Hepatocyte (in vitro differentiated cells): ENCODE measurements at regions not wholly inside any gene's neighbourhood (a gene's known extent, or its start where the extent isn't known, plus 50 kb on each side); places are given as distances from the start of the nearest gene placed in this dataset.

Experiments used
- DNase-seq: peaks from one replicate; pipeline ENCODE4 v3.0.0-alpha.2; 2016; ENCODE audit warnings: low spot score
- H2AFZ ChIP-seq: fragments of 200-600 bp; sonication (generic); 2 replicates; pipeline ENCODE4 v1.6.0; 2016; ENCODE audit warnings: antibody characterized with exemption, mild to moderate bottlenecking
- H3K27ac ChIP-seq: fragments of 200-600 bp; sonication (generic); 2 replicates; pipeline ENCODE4 v1.5.1; 2016; ENCODE audit warnings: mild to moderate bottlenecking
- H3K27me3 ChIP-seq: fragments of 200-600 bp; sonication (generic); 2 replicates; pipeline ENCODE4 v1.6.1; 2016
- H3K36me3 ChIP-seq: fragments of 200-600 bp; sonication (generic); replicated peaks from 2 replicates; pipeline ENCODE4 v1.5.1; 2016; ENCODE audit warnings: low read depth; ENCODE audit not compliant: insufficient read depth
- H3K4me1 ChIP-seq: fragments of 200-600 bp; sonication (generic); 2 replicates; pipeline ENCODE4 v1.5.1; 2016; ENCODE audit warnings: mild to moderate bottlenecking, moderate library complexity; ENCODE audit not compliant: insufficient read depth
- H3K4me2 ChIP-seq: fragments of 200-600 bp; sonication (generic); 2 replicates; pipeline ENCODE4 v1.6.0; 2016
- H3K4me3 ChIP-seq: fragments of 200-600 bp; sonication (generic); 2 replicates; pipeline ENCODE4 v1.5.1; 2016; ENCODE audit warnings: mild to moderate bottlenecking
- H3K79me2 ChIP-seq: fragments of 200-600 bp; sonication (generic); 2 replicates; pipeline ENCODE4 v1.6.0; 2017; ENCODE audit warnings: mild to moderate bottlenecking
- H3K9me2 ChIP-seq: fragments of 200-600 bp; sonication (generic); replicated peaks from 2 replicates; pipeline ENCODE4 v1.6.0; 2017; ENCODE audit warnings: mild to moderate bottlenecking; ENCODE audit not compliant: insufficient read depth
- H3K9me3 ChIP-seq: fragments of 200-600 bp; sonication (generic); 2 replicates; pipeline ENCODE4 v1.5.1; 2016; ENCODE audit warnings: low read depth, mild to moderate bottlenecking
- H4K20me1 ChIP-seq: fragments of 200-600 bp; sonication (generic); 2 replicates; pipeline ENCODE4 v1.6.0; 2016; ENCODE audit warnings: mild to moderate bottlenecking; ENCODE audit not compliant: insufficient read depth, poor library complexity, severe bottlenecking
- CTCF ChIP-seq: fragments of 200-600 bp; sonication (generic); IDR thresholded peaks from 2 replicates; pipeline ENCODE4 v1.5.1; 2016; ENCODE audit warnings: antibody characterized with exemption, mild to moderate bottlenecking; ENCODE audit not compliant: poor library complexity
- EZH2 ChIP-seq: fragments of 200-600 bp; sonication (generic); IDR thresholded peaks from 2 replicates; pipeline ENCODE4 v1.6.1; 2016; ENCODE audit warnings: antibody characterized with exemption, mild to moderate bottlenecking, borderline replicate concordance
- EZH2phosphoT487 ChIP-seq: fragments of 200-600 bp; sonication (generic); IDR thresholded peaks from one replicate; pipeline ENCODE4 v1.6.1; 2018; ENCODE audit warnings: antibody characterized with exemption, mild to moderate bottlenecking, low read depth, moderate library complexity; ENCODE audit not compliant: unreplicated experiment, severe bottlenecking
- WGBS: methylation state at CpG from one replicate; pipeline ENCODE4 v1.1.6; 2016; ENCODE audit warnings: low lambda C conversion rate; ENCODE audit errors: missing lambda C conversion rate; 5-methylcytosine and 5-hydroxymethylcytosine counted together

- no peak for TF ChIP-seq EZH2
- no peak for TF ChIP-seq EZH2phosphoT487
- TF ChIP-seq CTCF = no peak
- Histone ChIP-seq H3K79me2 (no peaks in the 10 kb centered on the region), H3K9me3 (no peaks in the 10 kb centered on the region), H3K4me1 (no peaks in the 10 kb centered on the region), H3K4me3 (no peak overlapping the region), H3K4me2 (no peak overlapping the region), H3K27ac (no peak overlapping the region), H3K9me2 (no peaks in the 10 kb centered on the region), H3K36me3 (no peaks in the 10 kb centered on the region), H4K20me1 (no peaks in the 10 kb centered on the region), H2AFZ (no peak overlapping the region), H3K27me3 (peaks cover 12% of the 10 kb centered on the region)
- no peak for DNase-seq
- 76% methylated on average over 4 of the region's 4 CpGs for WGBS
Measured at GRCh38 chr17:74054249-74054648, 149.2 kb upstream of the RPL38 start.

DNA sequence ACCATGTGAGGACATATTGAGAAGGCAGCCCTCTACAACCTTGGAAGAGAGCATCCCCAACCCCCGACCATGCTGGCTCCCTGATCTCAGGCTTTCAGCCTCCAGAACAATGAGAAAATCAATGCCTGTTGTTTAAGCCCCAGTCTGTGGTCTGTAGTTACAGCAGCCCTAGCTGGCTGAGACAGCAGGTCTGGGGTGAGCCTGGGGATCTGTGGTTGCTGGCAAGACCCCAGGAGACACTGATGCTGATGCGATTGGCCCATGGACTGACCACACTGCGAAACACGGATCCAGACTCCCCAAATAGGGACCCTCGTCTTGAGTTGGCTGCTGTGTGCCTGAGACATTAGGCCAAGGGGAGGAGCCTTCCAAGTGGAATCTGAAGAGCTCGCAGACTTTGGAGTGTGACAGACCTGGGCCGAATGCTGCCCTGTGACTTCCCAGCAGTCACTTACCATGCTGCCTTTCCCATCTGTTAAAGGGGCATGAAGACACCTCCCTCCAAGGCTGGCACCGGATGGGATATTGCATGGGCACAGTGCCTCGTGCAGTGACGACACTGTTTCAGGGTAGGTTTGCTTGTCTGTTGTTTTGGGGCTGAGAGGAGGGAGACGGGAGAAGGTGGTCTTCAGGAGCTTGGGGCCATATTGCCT, 147.8 kb upstream of the RPL38 start:
- Histone ChIP-seq H2AFZ (no peak overlapping the region), H4K20me1 (no peaks in the 10 kb centered on the region), H3K27me3 (peaks cover 7% of the 10 kb centered on the region), H3K27ac (no peak overlapping the region), H3K9me3 (no peaks in the 10 kb centered on the region), H3K79me2 (no peaks in the 10 kb centered on the region), H3K4me3 (no peak overlapping the region), H3K4me1 (no peaks in the 10 kb centered on the region), H3K4me2 (no peak overlapping the region), H3K36me3 (no peaks in the 10 kb centered on the region), H3K9me2 (no peaks in the 10 kb centered on the region)
- TF ChIP-seq EZH2phosphoT487 = no peak
- no peak for TF ChIP-seq CTCF
- no peak for TF ChIP-seq EZH2
- DNase-seq = no peak
- WGBS = 66% methylated on average over 11 of the region's 11 CpGs

- Histone ChIP-seq H3K27me3 (peaks cover 11% of the 10 kb centered on the region), H3K36me3 (no peaks in the 10 kb centered on the region), H4K20me1 (no peaks in the 10 kb centered on the region), H3K4me1 (no peaks in the 10 kb centered on the region), H3K79me2 (no peaks in the 10 kb centered on the region), H3K9me2 (no peaks in the 10 kb centered on the region), H3K4me2 (no peak overlapping the region), H2AFZ (no peak overlapping the region), H3K27ac (no peak overlapping the region), H3K4me3 (no peak overlapping the region), H3K9me3 (no peaks in the 10 kb centered on the region)
- no peak for TF ChIP-seq CTCF
- no peak for TF ChIP-seq EZH2
- TF ChIP-seq EZH2phosphoT487 = no peak
- DNase-seq = no peak
- 75% methylated on average over 4 of the region's 4 CpGs for WGBS
Measured at GRCh38 chr17:74059479-74060240, 143.8 kb upstream of the RPL38 start.
